WTC11 (cell line): ENCODE measurements at regions not wholly inside any gene's neighbourhood (a gene's known extent, or its start where the extent isn't known, plus 50 kb on each side); places are given as distances from the start of the nearest gene placed in this dataset.

Experiments
- CTCF ChIP-seq: fragments of 200-600 bp; IDR thresholded peaks from 2 replicates; pipeline ENCODE4 v1.8.0; 2022; ENCODE audit warnings: antibody characterized with exemption
- FOXJ3 ChIP-seq: sonication (generic); formaldehyde crosslinking; IDR thresholded peaks from 2 replicates; pipeline ENCODE4 v1.9.0; 2021; ENCODE audit warnings: missing genetic modification reagents, mild to moderate bottlenecking, borderline replicate concordance
- NR2C2 ChIP-seq: sonication (generic); formaldehyde crosslinking; IDR thresholded peaks from 2 replicates; pipeline ENCODE4 v1.8.0; 2022; ENCODE audit warnings: mild to moderate bottlenecking, missing genetic modification reagents
- NR3C1 ChIP-seq: sonication (generic); formaldehyde crosslinking; conservative IDR thresholded peaks from 2 replicates; pipeline ENCODE4 v1.8.1; 2023; ENCODE audit warnings: low read depth, mild to moderate bottlenecking, missing genetic modification reagents
- USF2 ChIP-seq: sonication (generic); formaldehyde crosslinking; IDR thresholded peaks from 2 replicates; pipeline ENCODE4 v1.8.1; 2023; ENCODE audit warnings: mild to moderate bottlenecking, missing genetic modification reagents, moderate library complexity

GRCh38 chr5:120413686-120414085 is 50.4 kb upstream of the PRR16 start:
- no peak for TF ChIP-seq CTCF
- TF ChIP-seq NR3C1 (CRISPR knock-in tag) = no peak
- no peak for TF ChIP-seq NR2C2 (CRISPR knock-in tag)
- no peak for TF ChIP-seq USF2 (CRISPR knock-in tag)
- no peak for TF ChIP-seq FOXJ3 (CRISPR knock-in tag)
